Mesenchymal stem cell (in vitro differentiated cells and primary cell): ENCODE measurements at regions not wholly inside any gene's neighbourhood (a gene's known extent, or its start where the extent isn't known, plus 50 kb on each side); places are given as distances from the start of the nearest gene placed in this dataset.
"Not testable (repeated sequence)": the region's sequence is repeated elsewhere in the genome, so short reads cannot be mapped to it uniquely, and the experiment has no call there.

Source experiments
- DNase-seq: peaks from one replicate; pipeline ENCODE4 v3.0.0-alpha.2; 2013
- H2AFZ ChIP-seq: one replicate; pipeline ENCODE4 v1.6.1; 2013; ENCODE audit warnings: low read depth, mild to moderate bottlenecking, control low read depth, inconsistent platforms, low read length, moderate library complexity
- H2AK5ac ChIP-seq: 2 replicates; pipeline ENCODE4 v1.6.1; 2013; ENCODE audit warnings: low read length, moderate library complexity, mild to moderate bottlenecking, inconsistent platforms; ENCODE audit not compliant: severe bottlenecking
- H2BK120ac ChIP-seq: one replicate; pipeline ENCODE4 v1.6.1; 2013; ENCODE audit warnings: low read depth, mild to moderate bottlenecking, inconsistent platforms, low read length, moderate library complexity
- H2BK12ac ChIP-seq, 2 experiments: one replicate each; pipeline ENCODE4 v1.6.1; 2013; ENCODE audit warnings: inconsistent platforms in 2 of 2, low read length in 2 of 2, mild to moderate bottlenecking in 2 of 2, moderate library complexity in 2 of 2, control low read depth in 1 of 2
- H2BK15ac ChIP-seq: one replicate; pipeline ENCODE4 v1.6.1; 2013; ENCODE audit warnings: mild to moderate bottlenecking, low read depth, inconsistent platforms; ENCODE audit not compliant: poor library complexity, severe bottlenecking
- H2BK5ac ChIP-seq: 2 replicates; pipeline ENCODE4 v1.6.1; 2013; ENCODE audit warnings: low read depth, mild to moderate bottlenecking, low read length, control low read depth, inconsistent platforms; ENCODE audit not compliant: poor library complexity, severe bottlenecking
- H3K14ac ChIP-seq, 2 experiments: one replicate each; pipeline ENCODE4 v1.6.1; 2013; ENCODE audit warnings: inconsistent platforms in 2 of 2, low read length in 2 of 2, control low read depth in 1 of 2, mild to moderate bottlenecking in 1 of 2, moderate library complexity in 1 of 2
- H3K18ac ChIP-seq, 2 experiments: one replicate each; pipeline ENCODE4 v1.6.1; 2013; ENCODE audit warnings: inconsistent platforms in 2 of 2, low read length in 2 of 2, control low read depth in 1 of 2, low read depth in 1 of 2, mild to moderate bottlenecking in 1 of 2
- H3K23ac ChIP-seq, 2 experiments: one replicate each; pipeline ENCODE4 v1.6.1; 2013; ENCODE audit warnings: inconsistent platforms in 2 of 2, low read length in 2 of 2, mild to moderate bottlenecking in 2 of 2, moderate library complexity in 2 of 2, control low read depth in 1 of 2
- H3K27ac ChIP-seq: 2 replicates; pipeline ENCODE4 v1.5.1; 2013; ENCODE audit warnings: mild to moderate bottlenecking, moderate library complexity, low read length, control low read depth, inconsistent platforms; ENCODE audit not compliant: poor library complexity, severe bottlenecking
- H3K27me3 ChIP-seq, 2 experiments: 2 replicates each; pipeline versions ENCODE4 v1.6.1 to v1.7.0; 2013; ENCODE audit warnings: low read length in 2 of 2, mild to moderate bottlenecking in 2 of 2, moderate library complexity in 2 of 2, control low read depth in 1 of 2, inconsistent platforms in 1 of 2; ENCODE audit not compliant: control insufficient read depth in 1 of 2, insufficient read depth in 1 of 2
- H3K36me3 ChIP-seq, 2 experiments: 2 replicates each; pipeline versions ENCODE4 v1.6.1 to v1.7.0; 2013; ENCODE audit warnings: low read length in 2 of 2, control low read depth in 1 of 2, inconsistent platforms in 1 of 2, low read depth in 1 of 2, mild to moderate bottlenecking in 1 of 2; ENCODE audit not compliant: insufficient read depth in 2 of 2, control insufficient read depth in 1 of 2
- H3K4ac ChIP-seq, 2 experiments: one replicate each; pipeline ENCODE4 v1.6.1; 2013; ENCODE audit warnings: inconsistent platforms in 2 of 2, low read length in 2 of 2, mild to moderate bottlenecking in 2 of 2, moderate library complexity in 2 of 2, control low read depth in 1 of 2, low read depth in 1 of 2
- H3K4me1 ChIP-seq: 2 replicates; pipeline ENCODE4 v1.6.1; 2013; ENCODE audit warnings: low read depth, low read length, control low read depth; ENCODE audit not compliant: control insufficient read depth, insufficient read depth
- H3K4me2 ChIP-seq: 2 replicates; pipeline ENCODE4 v1.6.1; 2013; ENCODE audit warnings: low read length, mild to moderate bottlenecking, inconsistent platforms; ENCODE audit not compliant: poor library complexity, severe bottlenecking
- H3K4me3 ChIP-seq, 2 experiments: 2 replicates each; pipeline versions ENCODE4 v1.5.1 to v1.7.0; 2013; ENCODE audit warnings: low read length in 2 of 2, mild to moderate bottlenecking in 2 of 2, control low read depth in 1 of 2, low read depth in 1 of 2; ENCODE audit not compliant: insufficient read depth in 1 of 2
- H3K79me1 ChIP-seq: replicated peaks from 2 replicates; pipeline ENCODE4 v1.6.1; 2013; ENCODE audit warnings: mild to moderate bottlenecking, control low read depth, low read length, inconsistent platforms; ENCODE audit not compliant: poor library complexity, severe bottlenecking
- H3K9ac ChIP-seq: 2 replicates; pipeline ENCODE4 v1.7.0; 2013; ENCODE audit warnings: mild to moderate bottlenecking, low read length, moderate library complexity
- H3K9me3 ChIP-seq: 2 replicates; pipeline ENCODE4 v1.7.0; 2013; ENCODE audit warnings: mild to moderate bottlenecking, low read length; ENCODE audit not compliant: control insufficient read depth
- H4K8ac ChIP-seq: one replicate; pipeline ENCODE4 v1.6.1; 2013; ENCODE audit warnings: inconsistent platforms, mild to moderate bottlenecking, low read length, moderate library complexity
- H4K91ac ChIP-seq: one replicate; pipeline ENCODE4 v1.6.1; 2013; ENCODE audit warnings: mild to moderate bottlenecking, low read length, inconsistent platforms
- WGBS: methylation state at CpG from one replicate; pipeline ENCODE4 v1.1.7; 2013; ENCODE audit warnings: mixed read lengths; 5-methylcytosine and 5-hydroxymethylcytosine counted together

- no peak overlapping the region for H3K23ac ChIP-seq
- H3K4ac ChIP-seq: no peak overlapping the region
- H4K91ac ChIP-seq: no peak overlapping the region
- no peaks in the 10 kb centered on the region for H3K27me3 ChIP-seq
- H2BK5ac ChIP-seq: no peak overlapping the region
- no peak overlapping the region for H3K4me2 ChIP-seq
- H3K9me3 ChIP-seq: no peaks in the 10 kb centered on the region
- H3K9ac ChIP-seq: no peak overlapping the region
- no peak overlapping the region for H2AFZ ChIP-seq
- H3K4me1 ChIP-seq: peaks cover 1% of the 10 kb centered on the region
- peak overlapping the region in 1 of 2 experiments; percentile 44 for H3K18ac ChIP-seq
- peak; percentile 16 for DNase-seq
- no peaks in the 10 kb centered on the region for H3K36me3 ChIP-seq
- no peaks in the 10 kb centered on the region for H3K79me1 ChIP-seq
- no peak overlapping the region for H2BK12ac ChIP-seq
- no peak overlapping the region for H4K8ac ChIP-seq
- H2BK120ac ChIP-seq: no peak overlapping the region
- no peak overlapping the region for H3K4me3 ChIP-seq
- 90% methylated on average over 1 of the region's 2 CpGs for WGBS
- no peak overlapping the region for H2BK15ac ChIP-seq
- H3K14ac ChIP-seq: no peak overlapping the region
- no peak overlapping the region for H2AK5ac ChIP-seq
- H3K27ac ChIP-seq: no peak overlapping the region
Measured at GRCh38 chr4:126405369-126405982, 1090.7 kb downstream of the FAT4 start.

- H3K79me1 ChIP-seq: no peaks in the 10 kb centered on the region
- no peak overlapping the region for H3K4me2 ChIP-seq
- no peak overlapping the region for H3K14ac ChIP-seq
- no peak overlapping the region for H2BK120ac ChIP-seq
- no peak overlapping the region for H3K4ac ChIP-seq
- no peak overlapping the region for H2AFZ ChIP-seq
- peaks cover under 1% of the 10 kb centered on the region for H3K4me1 ChIP-seq
- H3K9ac ChIP-seq: no peak overlapping the region
- no peak overlapping the region for H3K23ac ChIP-seq
- H3K9me3 ChIP-seq: no peaks in the 10 kb centered on the region
- H3K27me3 ChIP-seq: no peaks in the 10 kb centered on the region
- H2BK5ac ChIP-seq: no peak overlapping the region
- no peak overlapping the region for H3K27ac ChIP-seq
- H2AK5ac ChIP-seq: no peak overlapping the region
- H2BK12ac ChIP-seq: no peak overlapping the region
- no peak overlapping the region for H4K91ac ChIP-seq
- DNase-seq: no peak
- no peaks in the 10 kb centered on the region for H3K36me3 ChIP-seq
- no peak overlapping the region for H4K8ac ChIP-seq
- H2BK15ac ChIP-seq: no peak overlapping the region
- WGBS: 89% methylated on average over 4 of the region's 4 CpGs
- H3K4me3 ChIP-seq: no peak overlapping the region
- no peak overlapping the region for H3K18ac ChIP-seq
Measured at GRCh38 chr4:126409746-126410145, 1095.0 kb downstream of the FAT4 start.

- Histone ChIP-seq H3K36me3 (no peaks in the 10 kb centered on the region), H3K14ac (no peak overlapping the region), H2BK5ac (no peak overlapping the region), H3K27ac (no peak overlapping the region), H3K27me3 (no peaks in the 10 kb centered on the region), H2AFZ (no peak overlapping the region), H2BK120ac (no peak overlapping the region), H3K4me1 (no peaks in the 10 kb centered on the region), H3K4me3 (no peak overlapping the region), H3K4me2 (no peak overlapping the region), H3K9me3 (no peaks in the 10 kb centered on the region), H2BK15ac (no peak overlapping the region), H2BK12ac (no peak overlapping the region), H2AK5ac (no peak overlapping the region), H4K91ac (no peak overlapping the region), H3K79me1 (no peaks in the 10 kb centered on the region), H3K9ac (no peak overlapping the region), H3K4ac (no peak overlapping the region), H4K8ac (no peak overlapping the region), H3K23ac (no peak overlapping the region), H3K18ac (no peak overlapping the region)
- WGBS: no CpG with 5 or more reads among the region's 2 CpGs
- DNase-seq: no peak
Measured at GRCh38 chr4:126411047-126411446, 1096.3 kb downstream of the FAT4 start.

- H3K9me3 ChIP-seq, H2BK120ac ChIP-seq, DNase-seq, H2BK5ac ChIP-seq, H3K9ac ChIP-seq, H2AK5ac ChIP-seq, H3K4me3 ChIP-seq, H3K4me1 ChIP-seq, H2AFZ ChIP-seq, H2BK15ac ChIP-seq, H3K23ac ChIP-seq, H3K4me2 ChIP-seq, H3K27me3 ChIP-seq, H3K14ac ChIP-seq, H3K4ac ChIP-seq, H4K8ac ChIP-seq, H2BK12ac ChIP-seq, H3K79me1 ChIP-seq, H3K36me3 ChIP-seq, H3K27ac ChIP-seq, H3K18ac ChIP-seq, H4K91ac ChIP-seq: not testable (repeated sequence)
- WGBS: no CpG with 5 or more reads among the region's 1 CpG
Measured at GRCh38 chr4:126412310-126412709, 1097.6 kb downstream of the FAT4 start.
